SK-N-SH (cell line): ENCODE measurements at regions not wholly inside any gene's neighbourhood (a gene's known extent, or its start where the extent isn't known, plus 50 kb on each side); places are given as distances from the start of the nearest gene placed in this dataset.

Source experiments
- CTCF ChIA-PET: fragments of 300-600, 350-600 bp; formaldehyde crosslinking; extraction: SDS; loops from one replicate; lab custom pipeline; 2021; lab: Yijun Ruan, JAX
- POLR2A ChIA-PET: fragments of 350-600 bp; sonication (Branson Sonifier 250); formaldehyde crosslinking; extraction: SDS; loops from one replicate; lab custom pipeline; 2020; ENCODE audit warnings: antibody characterized with exemption, inconsistent platforms; lab: Yijun Ruan, JAX
- DNase-seq: peaks from one replicate; pipeline ENCODE4 v3.0.0; 2012
- H2AFZ ChIP-seq: fragments of 200-600 bp; sonication (generic); 2 replicates; pipeline ENCODE4 v1.8.1; 2016; ENCODE audit warnings: antibody characterized with exemption, mild to moderate bottlenecking, low read depth
- H3F3A ChIP-seq: fragments of 200-600 bp; sonication (generic); replicated peaks from 2 replicates; pipeline ENCODE3; 2016; ENCODE audit warnings: antibody characterized with exemption, mild to moderate bottlenecking; ENCODE audit not compliant: insufficient read depth
- H3K27ac ChIP-seq, 2 experiments: fragments of 200-500 bp in 1 of 2; fragments of 200-600 bp in 1 of 2; sonication (Bioruptor generic) in 1 of 2; sonication (generic), shearing (Covaris generic) in 1 of 2; 2 replicates each; pipeline versions ENCODE4 v1.5.1 to v1.6.1; 2014 to 2016; ENCODE audit warnings: low read depth in 2 of 2, inconsistent platforms in 1 of 2, low read length in 1 of 2, mild to moderate bottlenecking in 1 of 2, mixed read lengths in 1 of 2
- H3K27me3 ChIP-seq: fragments of 200-600 bp; sonication (generic), shearing (Covaris generic); 2 replicates; pipeline ENCODE4 v1.6.1; 2016; ENCODE audit warnings: mixed run types; ENCODE audit not compliant: insufficient read depth
- H3K36me3 ChIP-seq, 2 experiments: fragments of 200-500 bp in 1 of 2; fragments of 200-600 bp in 1 of 2; sonication (Bioruptor generic) in 1 of 2; sonication (generic) in 1 of 2; replicated peaks in 1 of 2; 2 replicates each; pipeline versions ENCODE3 to v1.5.1; 2014 to 2016; ENCODE audit warnings: low read length in 1 of 2, mild to moderate bottlenecking in 1 of 2; ENCODE audit not compliant: insufficient read depth in 2 of 2, control insufficient read depth in 1 of 2
- H3K4me1 ChIP-seq, 2 experiments: fragments of 200-500 bp in 1 of 2; fragments of 200-600 bp in 1 of 2; sonication (Bioruptor generic) in 1 of 2; sonication (generic), shearing (Covaris generic) in 1 of 2; 2 replicates each; pipeline versions ENCODE4 v1.5.1 to v1.6.1; 2014 to 2016; ENCODE audit warnings: low read depth in 1 of 2, low read length in 1 of 2, mixed run types in 1 of 2; ENCODE audit not compliant: insufficient read depth in 2 of 2, control insufficient read depth in 1 of 2
- H3K4me2 ChIP-seq: fragments of 200-600 bp; sonication (generic), shearing (Covaris generic); 2 replicates; pipeline ENCODE4 v1.6.1; 2017; ENCODE audit warnings: mixed run types
- H3K4me3 ChIP-seq, 2 experiments: fragments of 200-500 bp in 1 of 2; fragments of 200-600 bp in 1 of 2; sonication (Bioruptor generic) in 1 of 2; sonication (generic), shearing (Covaris generic) in 1 of 2; 2 replicates each; pipeline versions ENCODE4 v1.5.1 to v1.8.1; 2014 to 2016; ENCODE audit warnings: low read depth in 2 of 2, inconsistent platforms in 1 of 2, low read length in 1 of 2, mild to moderate bottlenecking in 1 of 2, mixed read lengths in 1 of 2, moderate library complexity in 1 of 2
- H3K79me2 ChIP-seq: fragments of 200-600 bp; sonication (generic); 2 replicates; pipeline ENCODE4 v1.8.1; 2017; ENCODE audit warnings: mild to moderate bottlenecking; ENCODE audit not compliant: insufficient read depth
- H3K9ac ChIP-seq: fragments of 200-600 bp; sonication (generic); 2 replicates; pipeline ENCODE4 v1.6.1; 2017; ENCODE audit warnings: mixed run types
- H3K9me2 ChIP-seq: fragments of 200-600 bp; sonication (generic); 2 replicates; pipeline ENCODE4 v1.6.1; 2017; ENCODE audit warnings: mixed run types
- H3K9me3 ChIP-seq: fragments of 200-600 bp; sonication (generic); 2 replicates; pipeline ENCODE4 v1.6.1; 2017; ENCODE audit warnings: mixed run types, mild to moderate bottlenecking, moderate library complexity
- H4K20me1 ChIP-seq: fragments of 200-600 bp; sonication (generic); 2 replicates; pipeline ENCODE4 v1.6.1; 2017; ENCODE audit warnings: mild to moderate bottlenecking, mixed run types; ENCODE audit not compliant: insufficient read depth
- CHD2 ChIP-seq: fragments of 150-350 bp; IDR thresholded peaks from 2 replicates; pipeline ENCODE4 v1.6.1; 2018; ENCODE audit warnings: low read length; ENCODE audit not compliant: partially characterized antibody
- CTCF ChIP-seq: fragments of 200-600 bp; sonication (generic); IDR thresholded peaks from 2 replicates; pipeline ENCODE4 v1.6.1; 2017; ENCODE audit warnings: antibody characterized with exemption, mild to moderate bottlenecking, moderate library complexity
- EZH2phosphoT487 ChIP-seq: fragments of 200-600 bp; sonication (generic); IDR thresholded peaks from 2 replicates; pipeline ENCODE4 v1.6.1; 2017; ENCODE audit warnings: low read depth, mixed run types, mild to moderate bottlenecking, antibody characterized with exemption, moderate library complexity, borderline replicate concordance
- FOSL2 ChIP-seq: IDR thresholded peaks from 2 replicates; pipeline ENCODE4 v1.4.0; 2012; ENCODE audit warnings: low read depth, mild to moderate bottlenecking, moderate library complexity, borderline replicate concordance
- FOXJ3 ChIP-seq: sonication (generic); formaldehyde crosslinking; IDR thresholded peaks from 2 replicates; pipeline ENCODE4 v1.5.1; 2020; ENCODE audit warnings: mild to moderate bottlenecking, missing genetic modification reagents
- FOXM1 ChIP-seq: IDR thresholded peaks from 2 replicates; pipeline ENCODE4 v1.4.0; 2012; ENCODE audit warnings: low read depth, mild to moderate bottlenecking
- GABPA ChIP-seq: IDR thresholded peaks from 2 replicates; pipeline ENCODE4 v1.4.0; 2012; ENCODE audit warnings: low read depth, mild to moderate bottlenecking
- MAX ChIP-seq: IDR thresholded peaks from 2 replicates; pipeline ENCODE4 v1.4.0; 2012; ENCODE audit warnings: low read depth
- MXI1 ChIP-seq: IDR thresholded peaks from 2 replicates; pipeline ENCODE4 v1.6.1; 2012; ENCODE audit warnings: mild to moderate bottlenecking, low read depth, low read length, improper control_type of control experiment
- NRF1 ChIP-seq: IDR thresholded peaks from 2 replicates; pipeline ENCODE4 v1.6.1; 2012; ENCODE audit warnings: low read depth, mild to moderate bottlenecking, low read length
- PBX3 ChIP-seq: IDR thresholded peaks from 2 replicates; pipeline ENCODE4; 2012
- REST ChIP-seq: IDR thresholded peaks from 2 replicates; pipeline ENCODE4 v1.6.1; 2012; ENCODE audit warnings: mild to moderate bottlenecking, low read depth, low read length, moderate library complexity
- RFX5 ChIP-seq: IDR thresholded peaks from 2 replicates; pipeline ENCODE4 v1.6.1; 2012; ENCODE audit warnings: mild to moderate bottlenecking, improper control_type of control experiment, low read length
- RXRA ChIP-seq: IDR thresholded peaks from 2 replicates; pipeline ENCODE4 v1.4.0; 2012; ENCODE audit warnings: low read depth, mild to moderate bottlenecking, borderline replicate concordance
- SMC3 ChIP-seq: IDR thresholded peaks from 2 replicates; pipeline ENCODE4 v1.6.1; 2012; ENCODE audit warnings: low read depth, low read length, improper control_type of control experiment
- TCF12 ChIP-seq: IDR thresholded peaks from 2 replicates; pipeline ENCODE4 v1.4.0; 2012
- YY1 ChIP-seq: IDR thresholded peaks from 2 replicates; pipeline ENCODE4 v1.4.0; 2012; ENCODE audit warnings: low read depth, mild to moderate bottlenecking
- ZBTB33 ChIP-seq: IDR thresholded peaks from 2 replicates; pipeline ENCODE4 v1.4.0; 2012; ENCODE audit warnings: low read depth, borderline replicate concordance
- WGBS: methylation state at CpG from one replicate; pipeline ENCODE4 v1.1.6; 2017; ENCODE audit warnings: low lambda C conversion rate; 5-methylcytosine and 5-hydroxymethylcytosine counted together

GRCh38 chr3:7959094-7959493 is 542.5 kb upstream of the LMCD1 start:
- Histone ChIP-seq H3K9me3 (no peaks in the 10 kb centered on the region), H3K27me3 (no peaks in the 10 kb centered on the region), H3K9me2 (no peaks in the 10 kb centered on the region), H3K9ac (no peak overlapping the region), H3K4me3 (no peak overlapping the region), H4K20me1 (no peaks in the 10 kb centered on the region), H3K4me1 (no peaks in the 10 kb centered on the region), H3K79me2 (no peaks in the 10 kb centered on the region), H3K27ac (no peak overlapping the region), H3K36me3 (no peaks in the 10 kb centered on the region), H3F3A (no peaks in the 10 kb centered on the region), H2AFZ (no peak overlapping the region), H3K4me2 (no peak overlapping the region)
- no peak for DNase-seq
- 65% methylated on average over 12 of the region's 15 CpGs for WGBS
- CTCF ChIA-PET = no interaction called here
- TF ChIP-seq EZH2phosphoT487 (no peak), FOSL2 (no peak), RFX5 (no peak), RXRA (no peak), YY1 (no peak), REST (no peak), TCF12 (no peak), CHD2 (no peak), MXI1 (no peak), ZBTB33 (no peak), PBX3 (no peak), MAX (no peak), GABPA (no peak), CTCF (no peak), FOXM1 (no peak), FOXJ3 (no peak), SMC3 (no peak), NRF1 (no peak)
- POLR2A ChIA-PET = no interaction called here
